ENCODE measurements at regions not wholly inside any gene's neighbourhood (a gene's known extent, or its start where the extent isn't known, plus 50 kb on each side); places are given as distances from the start of the nearest gene placed in this dataset.

DNA sequence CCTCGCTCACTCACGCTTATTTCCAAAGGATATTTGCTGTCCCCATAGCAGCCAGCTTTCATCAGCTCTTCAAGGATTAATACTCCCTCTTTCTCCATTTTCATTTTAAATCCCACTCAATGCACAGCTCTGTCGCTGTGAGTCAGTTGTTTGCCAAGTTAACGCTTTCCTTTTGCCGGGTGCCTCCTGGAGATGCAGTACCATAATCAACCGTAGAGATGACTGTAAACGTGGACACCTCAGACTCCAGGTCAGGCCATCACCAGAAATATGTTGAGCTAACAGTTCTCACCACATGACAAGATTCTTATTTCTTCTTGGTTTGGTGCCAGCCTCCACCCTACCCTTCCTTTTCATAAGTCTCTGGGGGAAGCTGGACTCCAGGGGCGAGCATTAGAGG lies 66.6 kb upstream of the TAB2 start:
- Histone ChIP-seq H3K14ac (ENCODE audit: insufficient read length) (no peak overlapping the region), H2BK12ac (ENCODE audit: low read depth, low read length) (no peak overlapping the region), H3K23me2 (ENCODE audit: low read depth, low read length) (peaks cover 2% of the 10 kb centered on the region; the same call in 1 of the 2 replicates), H2BK20ac (ENCODE audit: low read length) (no peak overlapping the region), H4K8ac (ENCODE audit: extremely low read depth, insufficient read depth, low read length) (no peak overlapping the region), H3K79me1 (ENCODE audit: low read depth, low read length) (no peaks in the 10 kb centered on the region), H3K27ac (ENCODE audit: low read depth, low read length) (no peak overlapping the region), H3K79me2 (ENCODE audit: control insufficient read depth in 1 of 2, insufficient read depth in 2 of 2, low read length in 2 of 2) (no peaks in the 10 kb centered on the region), H2BK120ac (replicated peaks; ENCODE audit: low read depth, low read length) (no peak overlapping the region), H2BK5ac (ENCODE audit: low read depth, low read length) (no peak overlapping the region), H3K23ac (ENCODE audit: insufficient read length) (no peak overlapping the region), H3K36me3 (ENCODE audit: control insufficient read depth in 2 of 4, insufficient read depth in 4 of 4, low read length in 3 of 4) (no peaks in the 10 kb centered on the region), H3K4me1 (replicated peaks in 1 of 4; ENCODE audit: control insufficient read depth in 3 of 4, insufficient read depth in 4 of 4, low read length in 3 of 4) (no peaks in the 10 kb centered on the region; a peak in 1 of 7 replicates), H3K9me3 (ENCODE audit: insufficient read depth in 2 of 2, low read depth in 1 of 2, low read length in 1 of 2) (no peaks in the 10 kb centered on the region), H4K5ac (ENCODE audit: insufficient read length, low read depth, low read length) (no peak overlapping the region), H3K4me2 (ENCODE audit: insufficient read depth in 1 of 2, low read depth in 2 of 2, low read length in 2 of 2) (no peak overlapping the region), H3K4ac (replicated peaks; ENCODE audit: insufficient read length, low read depth, low read length) (no peak overlapping the region), H3K4me3 (ENCODE audit: extremely low read depth in 1 of 4, insufficient read depth in 2 of 4, low read depth in 3 of 4, low read length in 4 of 4) (no peak overlapping the region), H2AFZ (ENCODE audit: low read length) (no peak overlapping the region), H4K20me1 (replicated peaks in 1 of 2; ENCODE audit: control insufficient read depth in 1 of 2, insufficient read depth in 2 of 2, low read length in 2 of 2) (no peaks in the 10 kb centered on the region), H3K9ac (replicated peaks in 1 of 4; ENCODE audit: extremely low read depth in 1 of 4, low read depth in 3 of 4, low read length in 3 of 4) (no peak overlapping the region), H3K27me3 (replicated peaks in 1 of 4; ENCODE audit: control insufficient read depth in 3 of 4, extremely low read depth in 1 of 4, insufficient read depth in 3 of 4, low read length in 3 of 4) (no peaks in the 10 kb centered on the region), H3K56ac (replicated peaks; ENCODE audit: insufficient read length, low read depth, low read length) (no peak overlapping the region), H2AK5ac (ENCODE audit: low read depth, low read length) (no peak overlapping the region), H2BK15ac (ENCODE audit: low read length) (no peak overlapping the region), H3K18ac (ENCODE audit: extremely low read depth, low read length) (no peak overlapping the region), H4K91ac (replicated peaks; ENCODE audit: insufficient read length, low read length) (no peak overlapping the region)
- WGBS, 2 experiments (ENCODE audit: extremely low coverage in 1 of 2, insufficient coverage in 1 of 2, insufficient read length in 1 of 2, insufficient replicate concordance in 2 of 2, low coverage in 1 of 2, low lambda C conversion rate in 2 of 2, missing lambda C conversion rate in 1 of 2), result 88% methylated on average over 8 of the region's 8 CpGs; no CpG with 5 or more reads in 1 of the 2 experiments
- FAIRE-seq (no peak), DNase-seq (ENCODE audit: low read depth in 1 of 2, low spot score in 2 of 2) (no peak)
- no peak for TF ChIP-seq KDM4A (IDR thresholded peaks at IDR 0.05; ENCODE audit: low read depth, low read length, severe bottlenecking)
- no peak for TF ChIP-seq RAD21 (IDR thresholded peaks at IDR 0.05 in 1 of 2, conservative IDR thresholded peaks at IDR 0.05 in 1 of 2; ENCODE audit: low read depth in 2 of 2, low read length in 2 of 2)
- TF ChIP-seq RXRA (IDR thresholded peaks at IDR 0.05; ENCODE audit: insufficient read depth, low read depth, low read length), result no peak
- no peak for TF ChIP-seq TAF1 (IDR thresholded peaks at IDR 0.05; ENCODE audit: low read depth, low read length)
- no peak for TF ChIP-seq PHF8 (conservative IDR thresholded peaks at IDR 0.05; ENCODE audit: low read depth, low read length)
- TF ChIP-seq ASH2L (IDR thresholded peaks at IDR 0.05; ENCODE audit: low read length), result no peak
- TF ChIP-seq EP300 (IDR thresholded peaks at IDR 0.05; ENCODE audit: borderline replicate concordance in 1 of 2, low read depth in 2 of 2, low read length in 2 of 2), result no peak
- TF ChIP-seq RNF2 (IDR thresholded peaks at IDR 0.05; ENCODE audit: borderline replicate concordance, low read depth, low read length, missing control alignments, poor library complexity, severe bottlenecking), result no peak
- POLR2A ChIA-PET (ENCODE audit: partially characterized antibody), result interaction anchor here (0.9 kb wide), 1 partner anchor 66 kb away, joined by 3 read pairs; the partner anchor contains the start of gene TAB2
- CTCF ChIA-PET (ENCODE audit: partially characterized antibody), result interaction anchor here (0.7 to 1.3 kb wide), 2 partner anchors 9 to 61 kb away, joined by 3 read pairs; no protein-coding TSS in a partner anchor

Data from H1 (cell line).